CD4-positive, alpha-beta T cell treated with Interleukin-4 for 1 hour (primary cell): ENCODE measurements at regions not wholly inside any gene's neighbourhood (a gene's known extent, or its start where the extent isn't known, plus 50 kb on each side); places are given as distances from the start of the nearest gene placed in this dataset.

ENCODE experiments used
- DNase-seq, 2 donors: peaks; one replicate each; pipeline ENCODE4 v3.0.0-alpha.2; 2020 to 2022

- DNase-seq: no peak
Measured at GRCh38 chr2:41707790-41708451, 339.9 kb upstream of the PKDCC start.

- no peak for DNase-seq
Measured at GRCh38 chr2:41709702-41710599, 337.9 kb upstream of the PKDCC start.

- no peak for DNase-seq
Measured at GRCh38 chr2:41710944-41711343, 336.9 kb upstream of the PKDCC start.

GRCh38 chr2:41711736-41712135 lies 336.1 kb upstream of the PKDCC start:
- no peak for DNase-seq

- DNase-seq: no peak
Measured at GRCh38 chr2:41716497-41716896, 331.3 kb upstream of the PKDCC start.

- no peak for DNase-seq
Measured at GRCh38 chr2:41717839-41718238, 330.0 kb upstream of the PKDCC start.

- DNase-seq: no peak
Measured at GRCh38 chr2:41718705-41719104, 329.1 kb upstream of the PKDCC start.

- DNase-seq: no peak
Measured at GRCh38 chr2:41719756-41720155, 328.1 kb upstream of the PKDCC start.

- DNase-seq: no peak
Measured at GRCh38 chr2:41720331-41721251, 327.2 kb upstream of the PKDCC start.

GRCh38 chr2:41722668-41723369 lies 325.0 kb upstream of the PKDCC start:
- no peak for DNase-seq

GRCh38 chr2:41723526-41723925 lies 324.3 kb upstream of the PKDCC start:
- no peak for DNase-seq

GRCh38 chr2:41724465-41724864 lies 323.4 kb upstream of the PKDCC start:
- DNase-seq: no peak

GRCh38 chr2:41725901-41726300 lies 321.9 kb upstream of the PKDCC start:
- no peak for DNase-seq

GRCh38 chr2:41726364-41726763 lies 321.5 kb upstream of the PKDCC start:
- no peak for DNase-seq

GRCh38 chr2:41727152-41727551 lies 320.7 kb upstream of the PKDCC start:
- DNase-seq: no peak

- no peak for DNase-seq
Measured at GRCh38 chr2:41727711-41728110, 320.1 kb upstream of the PKDCC start.

GRCh38 chr2:41728788-41729338 lies 319.0 kb upstream of the PKDCC start:
- no peak for DNase-seq

GRCh38 chr2:41729800-41730364 lies 317.9 kb upstream of the PKDCC start:
- DNase-seq: no peak

- no peak for DNase-seq
Measured at GRCh38 chr2:41735006-41735405, 312.8 kb upstream of the PKDCC start.

- no peak for DNase-seq
Measured at GRCh38 chr2:41735476-41735875, 312.3 kb upstream of the PKDCC start.

GRCh38 chr2:41736105-41736567 lies 311.7 kb upstream of the PKDCC start:
- DNase-seq: no peak

GRCh38 chr2:41736586-41736985 lies 311.2 kb upstream of the PKDCC start:
- DNase-seq: no peak
